H9 (cell line): ENCODE measurements at regions not wholly inside any gene's neighbourhood (a gene's known extent, or its start where the extent isn't known, plus 50 kb on each side); places are given as distances from the start of the nearest gene placed in this dataset.

Experiments used
- DNase-seq: peaks from one replicate; pipeline ENCODE4 v3.0.0-alpha.2; 2017
- H2AFZ ChIP-seq: one replicate; pipeline ENCODE4 v1.6.1; 2013; ENCODE audit warnings: mild to moderate bottlenecking, low read length, control low read depth, moderate library complexity
- H2AK5ac ChIP-seq: 2 replicates; pipeline ENCODE4 v1.6.1; 2013; ENCODE audit warnings: low read length, control low read depth, mixed read lengths; ENCODE audit not compliant: insufficient read length
- H2BK120ac ChIP-seq: one replicate; pipeline ENCODE4 v1.6.1; 2013; ENCODE audit warnings: low read depth, mild to moderate bottlenecking, low read length, control low read depth, inconsistent platforms; ENCODE audit not compliant: poor library complexity, severe bottlenecking
- H2BK12ac ChIP-seq: 2 replicates; pipeline ENCODE4 v1.6.1; 2013; ENCODE audit warnings: low read length, control low read depth, mixed read lengths, low read depth; ENCODE audit not compliant: insufficient read length
- H2BK15ac ChIP-seq: 2 replicates; pipeline ENCODE4 v1.6.1; 2013; ENCODE audit warnings: low read depth, low read length, control low read depth
- H2BK20ac ChIP-seq: one replicate; pipeline ENCODE4 v1.6.1; 2013; ENCODE audit warnings: low read depth, mild to moderate bottlenecking, low read length, control low read depth, inconsistent platforms; ENCODE audit not compliant: poor library complexity, severe bottlenecking
- H2BK5ac ChIP-seq: 2 replicates; pipeline ENCODE4 v1.6.1; 2013; ENCODE audit warnings: low read length, control low read depth, mixed read lengths; ENCODE audit not compliant: insufficient read length
- H3K14ac ChIP-seq: 2 replicates; pipeline ENCODE4 v1.6.1; 2013; ENCODE audit warnings: low read length, control low read depth; ENCODE audit not compliant: insufficient read depth
- H3K18ac ChIP-seq: 2 replicates; pipeline ENCODE4 v1.6.1; 2013; ENCODE audit warnings: low read depth, mild to moderate bottlenecking, mixed read lengths, low read length, control low read depth; ENCODE audit not compliant: insufficient read length
- H3K23ac ChIP-seq: 2 replicates; pipeline ENCODE4 v1.6.1; 2013; ENCODE audit warnings: low read length, control low read depth, mixed read lengths, low read depth; ENCODE audit not compliant: insufficient read length
- H3K23me2 ChIP-seq: 2 replicates; pipeline ENCODE4 v1.6.1; 2013; ENCODE audit warnings: low read depth, mild to moderate bottlenecking, mixed read lengths, low read length, control low read depth; ENCODE audit not compliant: insufficient read length, poor library complexity, severe bottlenecking
- H3K27ac ChIP-seq: 2 replicates; pipeline ENCODE4 v1.5.1; 2013; ENCODE audit warnings: low read length, control low read depth, mixed read lengths, low read depth; ENCODE audit not compliant: insufficient read length
- H3K27me3 ChIP-seq: 2 replicates; pipeline ENCODE4 v1.6.1; 2013; ENCODE audit warnings: low read length, control low read depth, inconsistent platforms; ENCODE audit not compliant: insufficient read depth
- H3K4ac ChIP-seq: 2 replicates; pipeline ENCODE4 v1.6.1; 2013; ENCODE audit warnings: low read depth, mild to moderate bottlenecking, control low read depth, inconsistent platforms, low read length, moderate library complexity
- H3K4me1 ChIP-seq: 2 replicates; pipeline ENCODE4 v1.6.1; 2013; ENCODE audit warnings: low read length, control low read depth, inconsistent platforms; ENCODE audit not compliant: insufficient read depth
- H3K4me2 ChIP-seq: 2 replicates; pipeline ENCODE4 v1.6.1; 2013; ENCODE audit warnings: low read length, control low read depth, mixed read lengths; ENCODE audit not compliant: insufficient read length, insufficient read depth
- H3K56ac ChIP-seq: 2 replicates; pipeline ENCODE4 v1.6.1; 2013; ENCODE audit warnings: low read depth, mild to moderate bottlenecking, mixed read lengths, low read length, control low read depth; ENCODE audit not compliant: insufficient read length
- H3K79me1 ChIP-seq: 2 replicates; pipeline ENCODE4 v1.6.1; 2013; ENCODE audit warnings: low read depth, mild to moderate bottlenecking, moderate library complexity, low read length, control low read depth, inconsistent platforms; ENCODE audit not compliant: insufficient read depth, poor library complexity, severe bottlenecking
- H3K79me2 ChIP-seq: 2 replicates; pipeline ENCODE4 v1.6.1; 2013; ENCODE audit warnings: low read length, control low read depth, inconsistent platforms; ENCODE audit not compliant: insufficient read depth
- H3K9ac ChIP-seq: 2 replicates; pipeline ENCODE4 v1.6.1; 2013; ENCODE audit warnings: low read length, control low read depth, mixed read lengths; ENCODE audit not compliant: insufficient read length; ENCODE audit errors: extremely low read depth
- H3K9me3 ChIP-seq: one replicate; pipeline ENCODE4 v1.6.1; 2013; ENCODE audit warnings: low read depth, low read length, inconsistent platforms; ENCODE audit not compliant: control insufficient read depth
- H3T11ph ChIP-seq: one replicate; pipeline ENCODE4 v1.6.1; 2013; ENCODE audit warnings: mild to moderate bottlenecking, low read length, control low read depth, inconsistent platforms
- H4K20me1 ChIP-seq: one replicate; pipeline ENCODE4 v1.6.1; 2013; ENCODE audit not compliant: control insufficient read depth, insufficient read length, insufficient read depth
- H4K5ac ChIP-seq: 2 replicates; pipeline ENCODE4 v1.6.1; 2013; ENCODE audit warnings: low read depth, mild to moderate bottlenecking, mixed read lengths, low read length, control low read depth; ENCODE audit not compliant: insufficient read length
- H4K8ac ChIP-seq: replicated peaks from 2 replicates; pipeline ENCODE4 v1.6.1; 2013; ENCODE audit warnings: low read length, control low read depth, mixed read lengths, low read depth; ENCODE audit not compliant: insufficient read length
- H4K91ac ChIP-seq: 2 replicates; pipeline ENCODE4 v1.6.1; 2013; ENCODE audit warnings: low read depth, mild to moderate bottlenecking, moderate library complexity, mixed read lengths, low read length, control low read depth; ENCODE audit not compliant: insufficient read length
- H3K27ac Mint-ChIP-seq, 3 experiments: 2 replicates in 2 of 3; 3 replicates in 1 of 3; pipeline ENCODE4 v1.8.0; 2020 to 2021; ENCODE audit warnings: mixed read lengths in 3 of 3, mild to moderate bottlenecking in 1 of 3, moderate library complexity in 1 of 3
- H3K27me3 Mint-ChIP-seq: 2 replicates; pipeline ENCODE4 v1.8.0; 2021; ENCODE audit warnings: low read depth, mild to moderate bottlenecking, moderate library complexity, mixed read lengths
- H3K36me3 Mint-ChIP-seq, 3 experiments: 2 replicates in 2 of 3; 3 replicates in 1 of 3; pipeline ENCODE4 v1.8.0; 2020 to 2021; ENCODE audit warnings: low read depth in 3 of 3, mixed read lengths in 3 of 3; ENCODE audit not compliant: insufficient read depth in 1 of 3
- H3K4me1 Mint-ChIP-seq, 2 experiments: 2 replicates each; pipeline ENCODE4 v1.8.0; 2020; ENCODE audit warnings: mixed read lengths in 2 of 2
- H3K4me3 Mint-ChIP-seq, 2 experiments: 2 replicates in 1 of 2; 3 replicates in 1 of 2; pipeline ENCODE4 v1.8.0; 2020 to 2021; ENCODE audit warnings: mild to moderate bottlenecking in 2 of 2, mixed read lengths in 2 of 2, moderate library complexity in 1 of 2
- H3K9me3 Mint-ChIP-seq, 2 experiments: 2 replicates in 1 of 2; 3 replicates in 1 of 2; pipeline ENCODE4 v1.8.0; 2020; ENCODE audit warnings: mild to moderate bottlenecking in 2 of 2, mixed read lengths in 2 of 2, moderate library complexity in 1 of 2
- WGBS: extraction: QIAGEN DNeasy Blood & Tissue Kit; methylation state at CpG from one replicate; pipeline ENCODE4 v1.1.7; 2013; ENCODE audit warnings: missing lambda C conversion rate, low lambda C conversion rate, mixed read lengths; ENCODE audit not compliant: insufficient read length; ENCODE audit errors: extremely low coverage; 5-methylcytosine and 5-hydroxymethylcytosine counted together
- TF ChIP-seq, protein P1 (sequence below): fragments of 200-600 bp; sonication (generic); conservative IDR thresholded peaks from 3 replicates; pipeline ENCODE4 v1.8.0; 2021; ENCODE audit warnings: antibody characterized with exemption, mild to moderate bottlenecking

DNA sequence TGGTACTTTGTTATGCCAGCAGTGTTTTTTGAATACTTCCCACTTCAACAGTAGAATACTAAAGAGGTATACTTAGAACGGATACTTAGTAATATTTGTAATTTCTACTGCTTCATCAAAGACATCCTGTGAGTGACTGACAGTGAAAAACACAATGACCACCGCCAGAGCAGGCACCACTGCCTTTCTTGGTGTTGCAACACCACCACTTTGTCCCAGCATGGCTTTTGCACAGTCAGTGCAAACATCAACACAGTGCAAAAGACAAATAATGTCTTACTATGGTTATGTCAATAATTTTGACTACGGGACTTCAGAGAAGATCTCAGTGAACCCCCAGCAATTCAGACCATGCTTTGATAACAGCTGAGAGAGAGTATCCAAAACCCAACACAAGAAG, 220.5 kb downstream of the RBM26 start:
- H2AFZ ChIP-seq: no peak overlapping the region
- H3T11ph ChIP-seq: no peak overlapping the region
- DNase-seq: no peak
- no peak overlapping the region for H3K18ac ChIP-seq
- no peak overlapping the region for H2BK15ac ChIP-seq
- no peak overlapping the region for H4K5ac ChIP-seq
- Mint-ChIP-seq H3K4me3 (no peak overlapping the region), H3K9me3 (no peaks in the 10 kb centered on the region), H3K36me3 (no peaks in the 10 kb centered on the region), H3K27ac (no peak overlapping the region), H3K4me1 (peaks cover 10 to 12% of the 10 kb centered on the region in 2 experiments), H3K27me3 (no peaks in the 10 kb centered on the region)
- no peaks in the 10 kb centered on the region for H3K79me1 ChIP-seq
- H4K8ac ChIP-seq: no peak overlapping the region
- no peaks in the 10 kb centered on the region for H4K20me1 ChIP-seq
- no peaks in the 10 kb centered on the region for H3K23me2 ChIP-seq
- H3K4me2 ChIP-seq: no peak overlapping the region
- no peak overlapping the region for H2BK12ac ChIP-seq
- no peaks in the 10 kb centered on the region for H3K4me1 ChIP-seq
- H2AK5ac ChIP-seq: no peak overlapping the region
- H4K91ac ChIP-seq: no peak overlapping the region
- H2BK5ac ChIP-seq: no peak overlapping the region
- H3K9ac ChIP-seq: no peak overlapping the region
- TF ChIP-seq, protein P1, sequence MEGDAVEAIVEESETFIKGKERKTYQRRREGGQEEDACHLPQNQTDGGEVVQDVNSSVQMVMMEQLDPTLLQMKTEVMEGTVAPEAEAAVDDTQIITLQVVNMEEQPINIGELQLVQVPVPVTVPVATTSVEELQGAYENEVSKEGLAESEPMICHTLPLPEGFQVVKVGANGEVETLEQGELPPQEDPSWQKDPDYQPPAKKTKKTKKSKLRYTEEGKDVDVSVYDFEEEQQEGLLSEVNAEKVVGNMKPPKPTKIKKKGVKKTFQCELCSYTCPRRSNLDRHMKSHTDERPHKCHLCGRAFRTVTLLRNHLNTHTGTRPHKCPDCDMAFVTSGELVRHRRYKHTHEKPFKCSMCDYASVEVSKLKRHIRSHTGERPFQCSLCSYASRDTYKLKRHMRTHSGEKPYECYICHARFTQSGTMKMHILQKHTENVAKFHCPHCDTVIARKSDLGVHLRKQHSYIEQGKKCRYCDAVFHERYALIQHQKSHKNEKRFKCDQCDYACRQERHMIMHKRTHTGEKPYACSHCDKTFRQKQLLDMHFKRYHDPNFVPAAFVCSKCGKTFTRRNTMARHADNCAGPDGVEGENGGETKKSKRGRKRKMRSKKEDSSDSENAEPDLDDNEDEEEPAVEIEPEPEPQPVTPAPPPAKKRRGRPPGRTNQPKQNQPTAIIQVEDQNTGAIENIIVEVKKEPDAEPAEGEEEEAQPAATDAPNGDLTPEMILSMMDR: no peak
- H2BK120ac ChIP-seq: no peak overlapping the region
- no peaks in the 10 kb centered on the region for H3K9me3 ChIP-seq
- H3K4ac ChIP-seq: no peak overlapping the region
- no peak overlapping the region for H3K56ac ChIP-seq
- H3K27me3 ChIP-seq: no peaks in the 10 kb centered on the region
- no peak overlapping the region for H3K27ac ChIP-seq
- H2BK20ac ChIP-seq: no peak overlapping the region
- no peaks in the 10 kb centered on the region for H3K79me2 ChIP-seq
- H3K23ac ChIP-seq: no peak overlapping the region
- no peak overlapping the region for H3K14ac ChIP-seq
- no CpG with 5 or more reads among the region's 3 CpGs for WGBS
